DND-41 (cell line): ENCODE measurements at regions not wholly inside any gene's neighbourhood (a gene's known extent, or its start where the extent isn't known, plus 50 kb on each side); places are given as distances from the start of the nearest gene placed in this dataset.
A peak's percentile ranks its signal among the peaks of the same experiment; 100 is the strongest.
"Not testable (repeated sequence)": the region's sequence is repeated elsewhere in the genome, so short reads cannot be mapped to it uniquely, and the experiment has no call there.

Experiments used
- EZH2 ChIP-seq: IDR thresholded peaks from 3 replicates; pipeline ENCODE4 v1.6.1; 2012; ENCODE audit warnings: borderline replicate concordance, low read depth, mild to moderate bottlenecking, moderate library complexity, low read length, inconsistent platforms; ENCODE audit not compliant: severe bottlenecking
- TF ChIP-seq, protein P1 (sequence below): IDR thresholded peaks from 2 replicates; pipeline ENCODE4 v1.5.1; 2012; ENCODE audit warnings: borderline replicate concordance, low read length, moderate library complexity, mild to moderate bottlenecking; ENCODE audit not compliant: poor library complexity, severe bottlenecking; ENCODE audit errors: extremely low read depth

DNA sequence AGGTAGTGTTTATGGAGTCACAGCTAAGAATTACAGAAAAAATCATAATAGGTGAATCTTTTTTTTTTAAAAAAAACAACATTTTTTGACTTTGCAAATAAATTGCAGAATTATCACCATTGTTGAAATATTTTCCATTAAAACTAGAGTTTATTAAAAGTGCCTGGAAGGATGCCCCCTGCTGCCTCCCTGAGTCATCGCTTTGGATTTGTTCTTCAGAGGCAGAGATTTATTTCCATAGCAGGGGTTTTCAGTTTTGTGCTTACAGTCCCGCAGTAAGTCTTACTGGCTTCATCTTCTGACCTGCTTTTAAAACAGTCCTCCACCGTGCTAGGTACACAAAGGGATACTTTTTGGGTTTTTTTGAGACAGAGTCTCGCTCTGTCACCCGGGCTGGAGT, 244.9 kb upstream of the PLGLB2 start:
- TF ChIP-seq, protein P1, sequence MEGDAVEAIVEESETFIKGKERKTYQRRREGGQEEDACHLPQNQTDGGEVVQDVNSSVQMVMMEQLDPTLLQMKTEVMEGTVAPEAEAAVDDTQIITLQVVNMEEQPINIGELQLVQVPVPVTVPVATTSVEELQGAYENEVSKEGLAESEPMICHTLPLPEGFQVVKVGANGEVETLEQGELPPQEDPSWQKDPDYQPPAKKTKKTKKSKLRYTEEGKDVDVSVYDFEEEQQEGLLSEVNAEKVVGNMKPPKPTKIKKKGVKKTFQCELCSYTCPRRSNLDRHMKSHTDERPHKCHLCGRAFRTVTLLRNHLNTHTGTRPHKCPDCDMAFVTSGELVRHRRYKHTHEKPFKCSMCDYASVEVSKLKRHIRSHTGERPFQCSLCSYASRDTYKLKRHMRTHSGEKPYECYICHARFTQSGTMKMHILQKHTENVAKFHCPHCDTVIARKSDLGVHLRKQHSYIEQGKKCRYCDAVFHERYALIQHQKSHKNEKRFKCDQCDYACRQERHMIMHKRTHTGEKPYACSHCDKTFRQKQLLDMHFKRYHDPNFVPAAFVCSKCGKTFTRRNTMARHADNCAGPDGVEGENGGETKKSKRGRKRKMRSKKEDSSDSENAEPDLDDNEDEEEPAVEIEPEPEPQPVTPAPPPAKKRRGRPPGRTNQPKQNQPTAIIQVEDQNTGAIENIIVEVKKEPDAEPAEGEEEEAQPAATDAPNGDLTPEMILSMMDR, result peak; percentile 8
- TF ChIP-seq EZH2, result not testable (repeated sequence)
